ENCODE measurements at regions not wholly inside any gene's neighbourhood (a gene's known extent, or its start where the extent isn't known, plus 50 kb on each side); places are given as distances from the start of the nearest gene placed in this dataset.
"Not testable (repeated sequence)": the region's sequence is repeated elsewhere in the genome, so short reads cannot be mapped to it uniquely, and the experiment has no call there.

DNA sequence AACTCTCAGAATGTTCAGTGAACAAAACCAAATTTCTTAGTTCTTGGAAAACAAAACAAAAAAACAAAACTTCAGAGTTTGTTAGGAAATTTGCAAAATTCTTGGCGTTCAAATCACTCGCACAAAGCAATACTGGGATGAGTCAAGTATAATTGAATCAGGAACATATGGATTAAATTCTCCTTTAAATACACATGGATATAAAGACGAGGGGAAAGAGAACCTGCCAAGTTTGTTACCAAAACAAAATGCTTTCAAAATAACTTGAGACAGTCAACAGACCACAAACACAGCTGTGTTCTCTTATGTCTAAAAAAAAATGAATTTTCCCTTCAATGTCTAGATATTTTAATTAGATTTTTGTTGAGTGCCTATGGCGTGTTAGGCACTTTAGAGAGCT is 93.5 kb upstream of the MPP7 start:
- H3K9me3 ChIP-seq (ENCODE audit: control insufficient read depth, insufficient read depth, low read length) = no peaks in the 10 kb centered on the region
- no peak overlapping the region for H3K27ac ChIP-seq (ENCODE audit: low read depth, low read length)
- H3K27me3 ChIP-seq (ENCODE audit: control insufficient read depth, insufficient read depth, low read length) = peaks cover 9% of the 10 kb centered on the region
- POLR2A ChIA-PET = no interaction called here
- no peak for DNase-seq (ENCODE audit: low read depth, low spot score)
- CTCF ChIA-PET = interaction anchor here (0.8 to 2.5 kb wide), 4 partner anchors 13 to 145 kb away, joined by 3 to 12 read pairs (median 4); no protein-coding TSS in a partner anchor
- no peak for TF ChIP-seq CTCF (IDR thresholded peaks at IDR 0.05; ENCODE audit: low read depth, low read length)
- no peak overlapping the region for H3K4me3 ChIP-seq (ENCODE audit: low read depth, low read length)

DNA sequence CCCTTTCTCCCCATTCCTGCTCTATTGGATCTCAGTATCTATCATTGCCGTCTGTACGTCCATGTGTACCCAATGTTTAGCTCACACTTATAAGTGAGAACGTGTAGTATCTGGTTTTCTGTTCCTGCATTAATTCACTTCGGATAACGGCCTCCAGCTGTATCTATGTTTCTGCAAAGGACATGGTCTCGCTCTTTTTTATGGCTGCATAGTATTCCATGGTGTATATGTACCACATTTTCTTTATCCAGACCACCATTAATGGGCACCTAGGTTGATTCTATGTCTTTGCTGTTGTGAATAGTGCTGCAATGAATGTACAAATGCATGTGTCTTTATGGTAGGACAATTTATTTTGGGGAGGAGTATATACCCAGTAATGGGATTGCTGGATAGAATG is 94.4 kb upstream of the MPP7 start:
- H3K27me3 ChIP-seq (ENCODE audit: control insufficient read depth, insufficient read depth, low read length) = peaks cover 13% of the 10 kb centered on the region
- no peak overlapping the region for H3K4me3 ChIP-seq (ENCODE audit: low read depth, low read length)
- CTCF ChIA-PET = interaction anchor here (0.8 to 2.5 kb wide), 4 partner anchors 12 to 146 kb away, joined by 3 to 12 read pairs (median 4); no protein-coding TSS in a partner anchor
- TF ChIP-seq CTCF (IDR thresholded peaks at IDR 0.05; ENCODE audit: low read depth, low read length) = no peak
- no peaks in the 10 kb centered on the region for H3K9me3 ChIP-seq (ENCODE audit: control insufficient read depth, insufficient read depth, low read length)
- POLR2A ChIA-PET = no interaction called here
- no peak for DNase-seq (ENCODE audit: low read depth, low spot score)
- no peak overlapping the region for H3K27ac ChIP-seq (ENCODE audit: low read depth, low read length)

- H3K27ac ChIP-seq (ENCODE audit: low read depth, low read length) = no peak overlapping the region
- H3K4me3 ChIP-seq (ENCODE audit: low read depth, low read length) = no peak overlapping the region
- no peaks in the 10 kb centered on the region for H3K9me3 ChIP-seq (ENCODE audit: control insufficient read depth, insufficient read depth, low read length)
- TF ChIP-seq CTCF (IDR thresholded peaks at IDR 0.05; ENCODE audit: low read depth, low read length) = no peak
- peaks cover 17% of the 10 kb centered on the region for H3K27me3 ChIP-seq (ENCODE audit: control insufficient read depth, insufficient read depth, low read length)
- ChIA-PET CTCF (no interaction called here), POLR2A (no interaction called here)
- no peak for DNase-seq (ENCODE audit: low read depth, low spot score)
Measured at GRCh38 chr10:28400176-28400575, 97.3 kb upstream of the MPP7 start.

- Histone ChIP-seq H3K4me3 (ENCODE audit: low read depth, low read length) (no peak overlapping the region), H3K9me3 (ENCODE audit: control insufficient read depth, insufficient read depth, low read length) (no peaks in the 10 kb centered on the region), H3K27me3 (ENCODE audit: control insufficient read depth, insufficient read depth, low read length) (peaks cover 17% of the 10 kb centered on the region), H3K27ac (ENCODE audit: low read depth, low read length) (no peak overlapping the region)
- ChIA-PET POLR2A (no interaction called here), CTCF (no interaction called here)
- TF ChIP-seq CTCF (IDR thresholded peaks at IDR 0.05; ENCODE audit: low read depth, low read length) = no peak
- no peak for DNase-seq (ENCODE audit: low read depth, low spot score)
Measured at GRCh38 chr10:28400681-28401080, 97.8 kb upstream of the MPP7 start.

DNA sequence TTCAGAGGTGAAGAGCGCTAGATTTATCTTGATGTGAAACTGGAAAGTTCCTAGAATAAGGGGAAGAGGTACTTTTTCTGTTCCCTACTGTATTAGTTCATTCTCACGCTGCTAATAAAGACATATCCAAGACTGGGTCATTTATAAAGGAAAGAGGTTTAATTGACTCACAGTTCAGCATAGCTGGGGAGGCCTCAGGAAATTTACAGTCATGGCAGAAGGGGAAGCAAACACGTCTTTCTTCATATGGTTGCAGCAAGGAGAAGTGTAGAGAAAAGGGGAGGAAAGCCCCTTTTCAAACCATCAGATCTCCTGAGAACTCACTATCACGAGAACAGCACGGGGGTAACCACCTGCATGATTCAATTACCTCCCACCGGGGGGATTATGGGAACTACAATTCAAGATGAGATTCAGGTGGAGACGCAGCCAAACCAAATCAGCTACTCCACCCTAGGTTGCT is 99.8 kb upstream of the MPP7 start:
- peaks cover 17% of the 10 kb centered on the region for H3K27me3 ChIP-seq (ENCODE audit: control insufficient read depth, insufficient read depth, low read length)
- H3K27ac ChIP-seq (ENCODE audit: low read depth, low read length); DNase-seq (ENCODE audit: low read depth, low spot score); H3K4me3 ChIP-seq (ENCODE audit: low read depth, low read length); H3K9me3 ChIP-seq (ENCODE audit: control insufficient read depth, insufficient read depth, low read length); POLR2A ChIA-PET: not testable (repeated sequence)
- CTCF ChIA-PET = interaction anchor here (0.9 kb wide), 1 partner anchor 9 kb away, joined by 5 read pairs; no protein-coding TSS in a partner anchor

DNA sequence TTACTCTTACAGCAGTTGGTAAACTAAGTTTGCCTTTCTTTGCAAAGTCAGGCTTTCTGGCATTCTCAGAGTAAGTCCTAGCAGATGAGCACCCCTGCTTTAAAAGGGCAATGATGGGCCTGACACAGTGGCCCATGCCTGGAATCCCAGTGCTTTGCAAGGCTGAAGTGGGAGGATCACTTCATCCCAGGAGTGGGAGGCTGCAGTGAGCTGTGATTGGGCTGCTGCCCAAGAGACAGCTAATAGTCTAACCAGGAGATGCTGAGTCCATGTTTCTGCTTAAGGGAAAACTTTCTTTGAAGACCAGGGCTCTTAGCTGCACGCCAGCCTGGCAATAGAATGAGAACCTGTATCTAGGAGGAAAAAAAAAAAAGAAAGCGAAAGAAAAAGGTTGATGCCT is 100.2 kb upstream of the MPP7 start:
- ChIA-PET CTCF (interaction anchor here (0.8 kb wide), 1 partner anchor 9 kb away, joined by 6 read pairs; no protein-coding TSS in a partner anchor), POLR2A (no interaction called here)
- no peak for TF ChIP-seq CTCF (IDR thresholded peaks at IDR 0.05; ENCODE audit: low read depth, low read length)
- H3K27me3 ChIP-seq (ENCODE audit: control insufficient read depth, insufficient read depth, low read length) = peaks cover 17% of the 10 kb centered on the region
- H3K27ac ChIP-seq (ENCODE audit: low read depth, low read length) = no peak overlapping the region
- DNase-seq (ENCODE audit: low read depth, low spot score) = no peak
- H3K9me3 ChIP-seq (ENCODE audit: control insufficient read depth, insufficient read depth, low read length) = no peaks in the 10 kb centered on the region
- no peak overlapping the region for H3K4me3 ChIP-seq (ENCODE audit: low read depth, low read length)
